HG02852 (cell line): ENCODE measurements at regions not wholly inside any gene's neighbourhood (a gene's known extent, or its start where the extent isn't known, plus 50 kb on each side); places are given as distances from the start of the nearest gene placed in this dataset.

Experiments used
- ATAC-seq: cut with Tn5 transposase; IDR thresholded peaks from one replicate; pipeline ENCODE4 v1.9.1; 2021; ENCODE audit warnings: mild to moderate bottlenecking, moderate library complexity; ENCODE audit not compliant: unreplicated experiment

GRCh38 chr13:61874970-61875579, 459.4 kb upstream of the PCDH20 start:
- ATAC-seq: no peak

GRCh38 chr13:61873717-61874116, 458.1 kb upstream of the PCDH20 start:
- ATAC-seq: no peak

GRCh38 chr13:61857198-61857597, 441.5 kb upstream of the PCDH20 start:
- ATAC-seq: no peak

- no peak for ATAC-seq
Observed at GRCh38 chr13:61852116-61852619, 436.5 kb upstream of the PCDH20 start.

GRCh38 chr13:61850794-61851193, 435.1 kb upstream of the PCDH20 start:
- no peak for ATAC-seq

GRCh38 chr13:61838568-61838967, 422.9 kb upstream of the PCDH20 start:
- ATAC-seq: no peak

GRCh38 chr13:61833228-61833627, 417.6 kb upstream of the PCDH20 start:
- no peak for ATAC-seq

- ATAC-seq: no peak
Observed at GRCh38 chr13:61831026-61831425, 415.4 kb upstream of the PCDH20 start.

DNA sequence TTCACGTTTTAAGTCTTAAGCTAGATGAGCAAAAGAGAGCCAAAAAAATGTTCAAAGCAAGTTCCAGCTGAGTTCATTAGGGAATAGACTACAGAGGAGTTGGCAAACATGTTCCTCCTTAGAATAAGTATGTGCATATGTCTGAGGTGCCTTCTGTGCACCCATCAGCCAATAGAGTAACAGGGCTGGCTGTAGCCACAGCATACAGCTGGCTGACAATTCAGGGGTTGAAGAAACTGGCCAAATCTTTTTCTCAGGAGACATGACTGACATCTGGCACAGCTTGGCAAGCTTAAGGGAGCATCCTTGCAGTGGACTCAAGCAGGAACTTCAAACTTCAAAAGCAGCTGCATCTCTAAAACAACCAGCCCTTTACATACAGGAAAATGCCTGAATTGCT, 414.8 kb upstream of the PCDH20 start:
- ATAC-seq: no peak

DNA sequence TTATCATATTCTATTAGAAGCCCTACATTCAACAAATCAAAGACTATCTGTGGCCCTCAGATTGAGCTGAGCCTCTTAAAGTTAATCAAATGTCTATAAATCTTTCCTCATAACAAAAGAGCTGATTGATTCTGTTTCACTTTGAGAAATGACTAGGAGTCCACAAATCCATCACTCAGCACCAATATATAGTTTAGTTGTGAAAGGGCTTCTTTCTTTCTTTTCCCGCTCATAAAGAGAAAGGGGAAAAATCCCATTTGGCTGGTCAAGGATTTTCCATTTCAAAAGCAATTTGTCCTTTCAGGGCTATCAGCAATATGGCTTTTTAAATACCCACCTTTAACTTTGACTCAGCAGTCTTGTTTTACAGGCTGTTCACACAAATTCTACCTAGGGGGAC, 408.5 kb upstream of the PCDH20 start:
- ATAC-seq: no peak

DNA sequence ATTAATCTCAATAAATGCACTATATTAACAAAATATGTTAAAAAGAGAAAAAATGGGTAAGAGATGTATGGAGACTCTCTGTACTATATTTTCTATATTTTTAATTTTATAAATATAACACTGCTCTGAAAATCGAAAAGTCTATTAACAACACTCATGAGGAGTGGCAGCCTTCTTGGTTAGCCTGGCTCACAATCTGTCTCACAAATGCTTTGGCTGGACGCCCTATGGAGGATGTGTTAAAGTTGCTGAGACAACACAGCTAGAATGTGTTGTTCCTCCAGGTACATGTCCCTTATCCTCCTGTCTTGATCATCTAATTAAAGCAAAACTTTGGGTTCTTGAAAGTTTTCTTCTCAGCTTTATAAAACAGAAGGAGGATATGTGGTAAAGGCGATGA, 396.6 kb upstream of the PCDH20 start:
- ATAC-seq: no peak

DNA sequence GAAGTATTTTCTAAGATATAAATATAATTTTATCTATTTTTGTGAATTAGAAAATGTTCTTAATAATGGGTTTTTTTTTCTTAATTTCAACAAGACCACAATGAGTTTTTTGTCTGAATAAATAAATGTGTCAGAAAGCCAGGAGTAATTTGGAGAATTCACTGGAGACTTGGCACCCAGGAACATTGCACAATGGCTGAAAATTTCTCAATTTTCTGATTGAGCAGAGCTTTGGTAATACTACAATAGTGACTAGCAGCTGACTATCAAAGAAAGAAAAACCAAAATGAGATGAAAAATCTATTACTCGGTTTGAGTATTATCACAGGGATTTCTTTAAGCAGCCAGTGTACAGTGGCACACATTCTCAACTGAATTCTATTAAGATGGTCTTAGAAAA, 394.4 kb upstream of the PCDH20 start:
- ATAC-seq: no peak

DNA sequence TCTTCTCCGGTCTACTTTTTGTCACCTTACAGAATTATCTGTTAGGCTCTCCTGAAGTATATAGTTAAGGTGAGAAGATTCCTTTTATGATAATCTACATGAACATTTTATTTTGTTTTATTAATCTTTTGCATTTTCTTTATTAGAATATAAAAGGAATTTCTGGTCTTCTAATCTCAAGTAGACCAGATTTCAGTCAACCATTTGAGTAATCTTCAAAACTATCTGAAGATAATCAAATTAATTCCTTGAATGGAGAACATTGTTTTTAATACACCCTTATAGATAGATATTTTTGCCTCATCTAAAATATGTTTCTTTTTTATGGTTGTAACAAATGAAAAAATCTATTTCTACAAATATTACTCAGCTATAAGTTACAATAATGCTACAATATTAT, 381.7 kb upstream of the PCDH20 start:
- no peak for ATAC-seq

DNA sequence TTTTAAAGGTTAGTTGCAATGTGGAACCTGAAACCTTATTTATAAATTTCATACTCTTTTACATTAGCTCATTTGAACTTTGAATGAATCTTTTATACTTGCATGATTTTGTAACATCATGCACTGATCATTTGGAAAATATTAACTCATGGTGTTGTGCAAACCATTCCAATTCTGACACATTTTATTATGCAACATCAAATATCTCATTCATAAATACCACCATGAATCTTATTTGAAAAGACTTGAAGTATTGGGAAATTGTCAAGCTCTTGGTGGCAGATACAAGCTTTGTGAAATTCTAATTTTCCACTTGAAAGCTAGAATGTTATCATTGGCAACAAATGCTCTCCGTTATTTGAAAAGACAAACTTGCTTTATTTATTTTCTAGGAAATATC, 379.9 kb upstream of the PCDH20 start:
- ATAC-seq: no peak

GRCh38 chr13:61779456-61779855, 363.8 kb upstream of the PCDH20 start:
- no peak for ATAC-seq

GRCh38 chr13:61778531-61778930, 362.9 kb upstream of the PCDH20 start:
- ATAC-seq: no peak

DNA sequence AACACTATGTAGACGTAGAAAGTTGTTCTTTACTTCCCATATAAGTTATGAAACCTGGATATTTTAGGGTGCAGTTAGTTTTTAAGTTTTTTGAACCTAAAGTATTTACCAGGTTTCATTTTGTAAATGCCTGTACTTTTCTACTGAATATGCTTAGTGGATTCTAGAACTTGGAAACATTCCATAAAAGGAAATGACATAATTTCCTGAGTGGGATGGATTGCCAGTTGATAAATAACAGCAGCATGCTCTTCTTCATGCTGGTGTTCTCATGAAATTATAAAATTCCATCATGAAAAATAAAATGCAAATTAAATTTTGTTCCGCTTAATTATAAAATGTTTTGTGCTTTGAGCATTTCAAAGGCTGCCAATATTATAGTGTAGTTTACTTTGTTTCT, 362.2 kb upstream of the PCDH20 start:
- ATAC-seq: no peak

GRCh38 chr13:61777271-61777670, 361.6 kb upstream of the PCDH20 start:
- no peak for ATAC-seq

- ATAC-seq: no peak
Observed at GRCh38 chr13:61774903-61775302, 359.3 kb upstream of the PCDH20 start.

- ATAC-seq: no peak
Observed at GRCh38 chr13:61770681-61771080, 355.0 kb upstream of the PCDH20 start.

DNA sequence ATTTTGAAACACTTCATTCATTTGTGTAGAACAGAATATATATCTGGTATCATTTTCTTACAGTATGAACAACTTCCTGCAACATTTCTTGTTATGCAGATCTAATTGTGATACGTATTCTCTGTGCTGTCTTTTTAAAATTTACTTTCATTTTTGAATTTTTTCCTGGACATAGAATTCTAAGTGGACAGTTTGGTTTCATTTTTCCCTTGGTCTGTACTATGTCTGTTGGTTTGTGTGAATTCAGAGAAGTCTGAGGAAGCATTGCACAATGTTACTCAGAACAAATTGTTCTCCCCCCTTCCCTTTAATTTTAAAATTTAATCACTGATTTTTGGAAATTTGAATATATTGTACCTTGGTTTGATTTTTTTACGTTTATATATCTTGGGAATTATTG, 352.5 kb upstream of the PCDH20 start:
- no peak for ATAC-seq

- ATAC-seq: no peak
Observed at GRCh38 chr13:61766667-61767058, 351.0 kb upstream of the PCDH20 start.

DNA sequence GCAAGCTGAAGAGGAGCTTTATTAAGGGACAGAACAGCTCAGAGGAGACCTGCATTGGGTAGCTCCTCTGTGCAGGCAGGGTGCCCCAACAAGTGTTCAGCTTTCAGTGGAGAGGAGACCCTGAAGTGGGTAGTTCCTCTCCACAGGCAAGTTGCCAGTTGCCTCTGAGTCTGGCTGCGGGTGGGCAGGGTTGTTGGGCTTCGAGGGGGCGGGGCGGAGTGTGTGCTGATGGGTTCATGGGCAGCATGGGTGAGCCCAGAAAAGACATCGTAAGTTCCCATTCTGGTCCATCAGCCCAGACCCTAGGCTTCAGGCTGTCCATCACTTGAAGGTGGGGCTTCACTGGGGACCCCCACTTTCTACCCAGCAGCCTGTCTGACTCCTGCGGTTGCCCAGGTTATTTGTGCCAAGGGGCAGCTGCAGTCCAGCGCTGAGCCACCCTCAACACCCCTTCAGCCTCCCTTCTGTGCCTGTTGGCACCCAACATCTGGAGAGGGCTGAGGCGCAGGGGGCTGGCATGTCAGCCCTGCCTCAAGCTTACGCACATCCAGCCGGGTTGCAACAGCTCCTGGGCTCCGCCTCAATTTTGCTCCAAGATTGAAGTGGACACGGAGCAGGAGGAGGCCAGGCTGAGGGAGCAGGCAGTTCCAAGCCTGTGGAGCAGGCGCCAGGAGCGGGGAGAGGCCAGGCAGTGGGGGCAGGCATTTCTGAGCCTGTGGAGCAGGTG, 350.5 kb upstream of the PCDH20 start:
- no peak for ATAC-seq
